Spleen (tissue), 7 donors: ENCODE measurements at regions not wholly inside any gene's neighbourhood (a gene's known extent, or its start where the extent isn't known, plus 50 kb on each side); places are given as distances from the start of the nearest gene placed in this dataset.

Experiments used
- POLR2A ChIP-seq, 3 donors: fragments of 450-650 bp; IDR thresholded peaks; one replicate each; pipeline ENCODE4 v1.5.1; 2017; ENCODE audit warnings: antibody characterized with exemption in 3 of 3, mild to moderate bottlenecking in 1 of 3
- POLR2AphosphoS5 ChIP-seq, 3 donors: sonication (generic); formaldehyde crosslinking; IDR thresholded peaks; one replicate each; pipeline ENCODE4 v1.5.1; 2017; ENCODE audit warnings: antibody characterized with exemption in 3 of 3
- TF ChIP-seq, protein P1 (sequence below), 11 experiments: fragments of 200-600 bp in 7 of 11; fragments of 450-650 bp in 4 of 11; sonication (generic) in 4 of 11; IDR thresholded peaks in 8 of 11; conservative IDR thresholded peaks in 3 of 11; 1 replicate in 7 of 11; 2 replicates in 4 of 11; pipeline versions ENCODE4 v1.4.0 to v1.8.0; 2016 to 2021; ENCODE audit warnings: antibody characterized with exemption in 11 of 11, inconsistent platforms in 4 of 11, mild to moderate bottlenecking in 1 of 11
- donor health status: DM: no; HTN: no; CAD: no; lungs with moderate emphysema.
- donor health status: DM: no; HTN: no; CAD: no.
- donor health status: DM: no; HTN: no; CAD: no.

DNA sequence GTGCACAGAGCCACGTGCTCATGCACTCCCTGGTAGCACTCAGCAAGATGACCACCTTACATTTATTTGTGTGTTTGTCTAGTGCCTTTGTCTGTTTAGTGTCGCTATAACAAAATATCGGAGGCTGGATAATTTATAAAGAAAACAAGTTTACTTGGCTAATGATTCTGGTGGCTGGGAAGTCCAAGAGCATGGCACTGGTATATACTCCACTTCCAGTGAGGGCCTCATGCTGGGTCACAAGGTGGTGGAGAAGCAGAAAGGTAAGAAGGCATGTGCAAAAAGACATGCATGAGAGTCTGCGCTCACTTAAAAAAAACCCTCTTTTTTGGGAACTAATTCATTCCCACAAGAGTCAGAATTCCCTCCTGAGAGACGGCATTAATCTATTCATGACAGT lies 52.5 kb upstream of the BOD1 start:
- TF ChIP-seq, protein P1, sequence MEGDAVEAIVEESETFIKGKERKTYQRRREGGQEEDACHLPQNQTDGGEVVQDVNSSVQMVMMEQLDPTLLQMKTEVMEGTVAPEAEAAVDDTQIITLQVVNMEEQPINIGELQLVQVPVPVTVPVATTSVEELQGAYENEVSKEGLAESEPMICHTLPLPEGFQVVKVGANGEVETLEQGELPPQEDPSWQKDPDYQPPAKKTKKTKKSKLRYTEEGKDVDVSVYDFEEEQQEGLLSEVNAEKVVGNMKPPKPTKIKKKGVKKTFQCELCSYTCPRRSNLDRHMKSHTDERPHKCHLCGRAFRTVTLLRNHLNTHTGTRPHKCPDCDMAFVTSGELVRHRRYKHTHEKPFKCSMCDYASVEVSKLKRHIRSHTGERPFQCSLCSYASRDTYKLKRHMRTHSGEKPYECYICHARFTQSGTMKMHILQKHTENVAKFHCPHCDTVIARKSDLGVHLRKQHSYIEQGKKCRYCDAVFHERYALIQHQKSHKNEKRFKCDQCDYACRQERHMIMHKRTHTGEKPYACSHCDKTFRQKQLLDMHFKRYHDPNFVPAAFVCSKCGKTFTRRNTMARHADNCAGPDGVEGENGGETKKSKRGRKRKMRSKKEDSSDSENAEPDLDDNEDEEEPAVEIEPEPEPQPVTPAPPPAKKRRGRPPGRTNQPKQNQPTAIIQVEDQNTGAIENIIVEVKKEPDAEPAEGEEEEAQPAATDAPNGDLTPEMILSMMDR (IDR thresholded peaks at IDR 0.05 in 8 of 11, conservative IDR thresholded peaks at IDR 0.05 in 3 of 11): no peak
- no peak for TF ChIP-seq POLR2AphosphoS5 (IDR thresholded peaks at IDR 0.05)
- TF ChIP-seq POLR2A (IDR thresholded peaks at IDR 0.05): no peak
